ENCODE measurements at regions not wholly inside any gene's neighbourhood (a gene's known extent, or its start where the extent isn't known, plus 50 kb on each side); places are given as distances from the start of the nearest gene placed in this dataset.

DNA sequence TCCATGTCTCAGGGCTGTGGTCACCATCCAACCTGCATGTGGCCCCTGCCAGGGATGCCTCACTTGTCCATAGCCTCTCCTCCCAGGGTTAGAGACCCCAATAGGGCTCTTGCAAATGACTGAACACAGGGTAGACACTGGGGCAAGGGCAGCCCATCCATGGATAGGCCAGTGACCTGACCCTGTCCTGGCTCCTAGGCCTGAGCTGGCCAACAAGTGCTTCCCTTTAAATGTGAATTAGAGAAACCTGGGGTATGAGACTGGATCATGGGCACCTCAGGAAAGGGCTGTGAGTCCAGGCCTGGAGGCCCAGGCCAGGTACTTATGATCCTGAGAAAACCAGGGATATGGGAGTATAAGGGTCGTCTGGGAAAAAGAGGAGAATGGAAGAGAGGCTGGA lies 64.5 kb downstream of the COPS8 start:
- DNase-seq: no peak

DNA sequence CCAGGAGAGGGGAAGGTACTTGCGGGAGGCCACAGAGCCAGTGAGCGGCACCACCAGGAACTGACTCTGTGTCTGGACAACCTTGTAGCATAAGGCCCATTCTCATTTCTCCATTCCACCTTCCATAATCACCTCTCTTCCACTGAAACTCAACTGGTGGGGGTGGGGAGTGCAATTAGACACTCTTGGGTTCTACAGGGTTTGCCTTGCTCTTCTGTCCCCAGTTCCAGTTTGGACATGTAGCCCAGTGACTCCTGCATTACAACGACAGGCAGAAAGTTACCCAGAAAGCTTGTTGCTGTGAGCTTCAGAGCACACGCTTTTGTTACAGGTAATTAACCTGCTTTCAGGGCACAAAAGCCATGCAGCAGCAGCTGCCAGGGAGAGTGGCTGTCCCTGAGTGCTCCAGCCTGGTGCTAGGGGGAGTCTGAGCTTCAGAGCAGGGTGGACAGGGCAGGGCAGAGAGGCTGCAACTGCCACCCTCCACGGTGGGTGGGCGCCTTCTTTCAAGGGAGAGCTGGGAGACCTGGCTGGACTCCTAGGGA lies 65.2 kb downstream of the COPS8 start:
- DNase-seq: no peak

- no peak for DNase-seq
Observed at GRCh38 chr2:237152361-237152760, 66.7 kb downstream of the COPS8 start.

DNA sequence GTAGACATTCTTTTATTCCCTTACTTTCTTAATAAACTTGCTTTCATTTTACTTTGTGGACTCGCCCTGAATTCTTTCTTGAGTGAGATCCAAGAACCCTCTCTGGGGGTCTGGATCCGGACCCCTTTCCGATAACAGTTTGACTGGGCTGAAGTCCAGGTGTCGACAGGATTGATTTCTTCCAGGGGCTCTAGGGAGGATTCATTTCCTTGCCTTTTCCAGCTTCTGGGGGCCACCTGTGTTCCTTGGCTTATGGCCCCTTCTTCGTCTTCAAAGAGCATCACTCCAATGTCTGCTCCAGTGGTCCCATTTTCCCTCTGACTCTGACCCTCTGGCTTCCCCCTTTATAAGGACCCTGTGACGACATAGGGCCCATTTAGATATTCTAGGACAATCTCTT lies 67.5 kb downstream of the COPS8 start:
- DNase-seq: no peak

DNA sequence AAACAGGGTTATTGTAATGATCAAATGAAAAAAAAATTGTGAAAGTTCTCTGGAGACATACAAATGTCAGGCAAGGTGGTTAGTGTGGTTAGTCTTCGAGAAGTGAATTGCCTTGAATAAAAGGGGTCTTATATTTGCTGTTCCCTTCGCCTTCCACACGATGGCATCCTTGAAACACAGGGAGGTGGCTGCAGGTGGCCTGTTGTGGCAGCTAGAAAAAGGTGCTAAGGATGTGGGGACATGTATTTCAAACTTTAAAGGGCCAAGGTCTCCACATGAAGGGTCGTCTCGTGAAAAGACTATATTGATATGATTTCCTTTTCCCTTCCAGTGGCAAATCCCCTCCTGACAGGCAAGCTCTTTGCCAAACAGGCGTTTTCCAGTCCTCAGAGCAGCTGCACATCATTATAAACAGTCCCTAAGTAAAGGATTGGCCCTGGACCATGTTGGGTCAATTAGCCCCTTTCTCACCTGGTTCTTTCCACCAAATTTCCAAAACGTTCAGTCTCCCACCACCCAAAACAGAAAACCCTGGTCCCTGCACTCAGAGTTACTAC lies 68.5 kb downstream of the COPS8 start:
- peak; percentile 11 for DNase-seq

GRCh38 chr2:237154884-237155851 lies 69.5 kb downstream of the COPS8 start:
- DNase-seq: no peak

- no peak for DNase-seq
Observed at GRCh38 chr2:237156031-237156856, 70.6 kb downstream of the COPS8 start.

GRCh38 chr2:237156857-237157779 lies 71.4 kb downstream of the COPS8 start:
- no peak for DNase-seq

DNA sequence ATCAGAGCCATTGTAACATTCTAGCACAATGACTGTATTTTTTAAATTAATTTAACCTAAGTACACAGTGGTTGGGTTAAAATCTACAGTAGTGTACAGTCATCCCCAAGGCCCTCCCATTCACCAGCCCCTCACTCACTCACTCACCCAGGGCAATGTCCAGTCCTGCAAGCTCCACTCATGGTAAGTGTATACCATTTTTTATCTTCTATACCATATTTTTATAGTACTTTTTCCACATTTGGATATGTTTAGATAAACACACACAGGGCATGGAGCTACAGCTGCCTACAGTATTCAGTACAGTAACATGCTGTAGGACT lies 72.1 kb downstream of the COPS8 start:
- DNase-seq: no peak

GRCh38 chr2:237158194-237158593 lies 72.5 kb downstream of the COPS8 start:
- DNase-seq: no peak

DNA sequence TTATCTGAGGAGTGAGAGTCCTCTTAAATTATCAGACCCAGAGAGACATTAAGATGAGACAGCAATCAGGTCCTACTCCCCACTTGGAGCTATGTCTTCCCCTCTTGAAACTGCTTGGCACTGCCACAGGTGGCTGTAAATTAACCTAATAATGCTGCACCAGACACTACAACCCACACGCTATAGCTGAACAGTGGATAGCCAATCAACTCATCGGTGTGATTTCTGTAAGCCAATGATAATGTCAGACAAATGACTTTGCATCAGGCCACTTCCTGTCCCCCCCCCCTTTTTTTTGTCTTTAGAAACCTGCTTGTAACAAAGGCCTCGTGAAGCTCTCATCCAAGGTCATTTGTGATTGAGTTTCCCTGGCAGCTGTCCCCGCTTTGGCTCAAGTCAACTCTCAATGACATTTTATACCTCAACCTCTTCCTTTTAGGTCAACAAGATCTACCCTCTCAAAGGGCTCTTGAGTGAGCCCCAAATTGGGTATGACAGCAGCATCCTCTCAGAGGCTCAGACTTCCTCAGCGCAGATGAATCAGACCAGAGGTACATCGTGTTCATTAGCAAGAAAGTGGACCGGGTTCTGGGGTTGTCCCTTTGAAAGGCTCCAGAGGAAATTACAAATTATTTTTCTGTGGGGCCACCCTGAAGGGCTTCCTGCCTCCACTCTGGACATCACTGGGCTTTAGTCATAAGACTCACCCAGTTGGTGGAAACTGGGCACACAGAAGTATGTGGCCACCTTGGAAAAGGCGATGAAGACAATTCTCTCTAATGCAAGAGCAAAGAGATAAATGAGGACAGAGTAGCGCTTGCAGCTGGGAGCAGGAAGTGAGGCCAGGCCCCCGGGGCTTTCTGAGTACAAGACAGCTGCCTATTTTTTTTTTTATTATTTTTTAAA lies 73.6 kb downstream of the COPS8 start:
- no peak for DNase-seq

GRCh38 chr2:237160271-237160919 lies 74.7 kb downstream of the COPS8 start:
- no peak for DNase-seq

- no peak for DNase-seq
Observed at GRCh38 chr2:237161189-237161588, 75.5 kb downstream of the COPS8 start.

GRCh38 chr2:237162959-237163358 lies 77.3 kb downstream of the COPS8 start:
- no peak for DNase-seq

GRCh38 chr2:237164474-237165042 lies 78.9 kb downstream of the COPS8 start:
- no peak for DNase-seq

DNA sequence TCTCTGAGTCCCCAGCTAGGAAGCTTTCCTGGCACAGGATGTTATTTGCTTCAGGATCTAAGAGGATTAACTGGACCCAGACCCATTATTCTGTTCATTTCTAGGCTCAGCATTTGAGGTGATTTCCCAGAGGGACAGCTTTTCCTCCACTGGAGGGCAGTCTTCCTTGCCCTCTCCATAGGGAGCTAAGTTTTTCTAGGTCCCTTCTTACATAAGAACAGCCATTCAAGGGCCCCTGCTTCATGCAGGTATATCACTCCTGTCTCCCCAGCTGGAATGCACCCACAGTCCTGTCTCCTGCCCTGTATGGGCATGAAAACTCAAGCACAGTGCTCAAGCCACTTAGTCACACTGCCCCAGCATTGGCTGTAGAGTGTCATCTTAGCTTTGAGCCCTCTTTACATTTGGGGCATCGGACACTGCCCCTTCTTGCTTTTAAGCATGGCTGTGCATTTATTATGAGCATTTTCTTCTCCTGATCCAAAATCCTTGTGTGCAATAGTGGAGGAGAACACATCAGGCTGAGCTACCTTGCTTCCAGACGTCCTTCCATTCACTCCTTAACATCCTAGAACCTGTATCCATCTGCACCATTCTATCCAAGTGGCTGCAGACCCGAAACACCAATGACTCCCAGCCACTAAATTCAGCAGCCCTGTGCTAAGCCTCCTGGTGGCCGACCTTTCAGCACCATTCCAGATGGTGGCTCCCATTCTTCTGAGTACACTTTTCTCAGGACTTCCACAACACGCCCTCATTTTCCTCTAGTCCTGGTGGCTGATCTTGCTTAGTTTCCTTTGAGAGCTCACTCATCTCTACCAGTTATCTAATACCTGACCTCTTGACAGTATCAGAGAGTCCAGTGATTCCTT lies 80.0 kb downstream of the COPS8 start:
- no peak for DNase-seq

DNA sequence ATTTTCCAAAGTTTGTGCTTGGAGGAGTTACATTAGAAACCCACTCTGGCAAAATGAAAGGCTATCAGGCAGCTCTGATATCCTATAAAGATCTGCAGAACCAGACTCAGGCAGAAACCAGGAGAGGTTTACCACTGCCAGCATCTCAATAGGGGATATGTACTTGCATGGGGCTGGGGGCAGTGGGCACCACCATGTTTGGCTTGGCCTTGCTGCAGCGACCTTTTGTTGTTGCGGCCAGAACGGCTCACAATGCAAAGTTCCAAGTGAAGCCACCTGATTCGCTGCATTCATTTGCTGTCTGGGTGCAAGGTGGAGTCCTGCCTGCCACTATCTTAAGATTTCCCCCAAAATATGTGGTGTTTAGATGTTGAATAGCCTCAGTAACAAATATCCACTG lies 81.3 kb downstream of the COPS8 start:
- no peak for DNase-seq

DNA sequence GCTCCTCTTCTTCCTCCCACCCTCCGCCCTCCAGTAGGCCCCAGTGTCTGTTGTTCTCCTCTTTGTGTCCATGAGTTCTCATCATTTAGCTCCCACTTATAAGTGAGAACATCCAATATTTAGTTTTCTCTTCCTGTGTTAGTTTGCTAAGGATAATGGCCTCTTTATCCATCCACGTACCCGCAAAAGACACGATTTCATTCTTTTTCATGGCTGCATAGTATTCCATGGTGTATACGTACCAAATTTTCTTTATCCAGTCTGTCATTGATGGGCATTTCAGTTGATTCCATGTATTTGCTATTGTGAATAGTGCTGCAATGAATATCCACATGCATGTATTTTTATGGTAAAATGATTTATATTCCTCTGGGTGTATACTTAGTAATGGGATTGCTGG lies 82.2 kb downstream of the COPS8 start:
- no peak for DNase-seq

DNA sequence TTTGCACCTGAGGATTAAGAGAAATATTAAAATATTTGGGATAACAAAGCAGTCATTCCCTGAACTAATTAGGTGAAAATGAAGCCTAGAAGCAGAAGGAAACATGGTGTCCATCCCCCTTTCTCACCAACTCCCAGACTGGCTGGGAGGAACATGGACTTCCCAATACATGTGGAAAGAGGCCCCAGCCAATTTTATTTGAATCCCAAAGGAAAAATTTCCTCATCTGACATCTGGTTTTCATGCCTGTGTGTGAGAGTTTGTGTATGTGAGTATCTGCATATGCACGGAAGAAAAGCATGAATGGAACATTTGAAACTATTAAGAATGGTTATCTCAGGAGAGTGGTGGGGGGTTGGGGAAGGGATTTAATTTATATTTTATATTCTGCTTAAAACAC lies 84.3 kb downstream of the COPS8 start:
- DNase-seq: no peak
